Spleen (tissue), 11 donors: ENCODE measurements at regions not wholly inside any gene's neighbourhood (a gene's known extent, or its start where the extent isn't known, plus 50 kb on each side); places are given as distances from the start of the nearest gene placed in this dataset.

Experiments
- DNase-seq: peaks from one replicate; pipeline ENCODE4 v3.0.0-alpha.2; 2020
- H3K27ac ChIP-seq, 8 donors: fragments of 200-600 bp; sonication (generic) in 7 of 8; 1 replicate in 4 of 8; 2 replicates in 4 of 8; pipeline versions ENCODE4 v1.5.0 to v1.8.0; 2016 to 2021; ENCODE audit warnings: inconsistent platforms in 4 of 8, mild to moderate bottlenecking in 4 of 8, moderate library complexity in 1 of 8
- H3K27me3 ChIP-seq, 7 donors: fragments of 200-600 bp; sonication (generic) in 6 of 7; replicated peaks in 1 of 7; 1 replicate in 4 of 7; 2 replicates in 3 of 7; pipeline versions ENCODE4 v1.5.0 to v1.8.0; 2016 to 2021; ENCODE audit warnings: inconsistent platforms in 3 of 7, mild to moderate bottlenecking in 1 of 7
- H3K36me3 ChIP-seq, 6 donors: fragments of 200-600 bp; sonication (generic) in 5 of 6; 1 replicate in 4 of 6; 2 replicates in 2 of 6; pipeline versions ENCODE4 v1.5.0 to v1.8.0; 2016 to 2021; ENCODE audit warnings: inconsistent platforms in 2 of 6
- H3K4me1 ChIP-seq, 6 donors: fragments of 200-600 bp; sonication (generic) in 5 of 6; 1 replicate in 3 of 6; 2 replicates in 3 of 6; pipeline versions ENCODE4 v1.5.0 to v1.8.0; 2016 to 2021; ENCODE audit warnings: inconsistent platforms in 3 of 6
- H3K4me3 ChIP-seq, 8 donors: fragments of 200-600 bp; sonication (generic) in 7 of 8; 1 replicate in 4 of 8; 2 replicates in 4 of 8; pipeline versions ENCODE4 v1.5.0 to v1.8.0; 2016 to 2021; ENCODE audit warnings: inconsistent platforms in 4 of 8, mild to moderate bottlenecking in 4 of 8, moderate library complexity in 2 of 8
- H3K9me3 ChIP-seq, 8 donors: fragments of 200-600 bp; sonication (generic) in 7 of 8; 1 replicate in 4 of 8; 2 replicates in 4 of 8; pipeline versions ENCODE4 v1.5.0 to v1.8.0; 2016 to 2021; ENCODE audit warnings: inconsistent platforms in 4 of 8
- CTCF ChIP-seq, 11 experiments: fragments of 200-600 bp in 7 of 11; fragments of 450-650 bp in 4 of 11; sonication (generic) in 4 of 11; IDR thresholded peaks in 8 of 11; conservative IDR thresholded peaks in 3 of 11; 1 replicate in 7 of 11; 2 replicates in 4 of 11; pipeline versions ENCODE4 v1.4.0 to v1.8.0; 2016 to 2021; ENCODE audit warnings: antibody characterized with exemption in 11 of 11, inconsistent platforms in 4 of 11, mild to moderate bottlenecking in 1 of 11
- POLR2A ChIP-seq, 3 donors: fragments of 450-650 bp; IDR thresholded peaks; one replicate each; pipeline ENCODE4 v1.5.1; 2017; ENCODE audit warnings: antibody characterized with exemption in 3 of 3, mild to moderate bottlenecking in 1 of 3
- POLR2AphosphoS5 ChIP-seq, 3 donors: sonication (generic); formaldehyde crosslinking; IDR thresholded peaks; one replicate each; pipeline ENCODE4 v1.5.1; 2017; ENCODE audit warnings: antibody characterized with exemption in 3 of 3
- WGBS, 5 donors: extraction: QIAGEN DNeasy Blood & Tissue Kit in 3 of 5; methylation state at CpG; one replicate each; pipeline versions ENCODE4 v1.1.5 to v1.1.7; 2013 to 2018; 5-methylcytosine and 5-hydroxymethylcytosine counted together
- intact Hi-C: fragments of 100-400 bp; cut with DNase I; formaldehyde crosslinking; loops from one replicate; pipeline ENCODE4 v1.15.0; 2023; ENCODE audit warnings: low total_unique reads
- donor health status: healthy with polysubstance abuse.
- donor health status: DM: no; HTN: no; CAD: no; lungs with moderate emphysema.
- donor health status: DM: no; HTN: no; CAD: no.
- donor health status: Bipolar disorder and iron deficiency.
- donor health status: healthy.
- donor health status: DM: no; HTN: no; CAD: no.
- donor health status: DM: yes; HTN: yes; CAD: no.

GRCh38 chr6:141203902-141204575 is 928.7 kb upstream of the GJE1 start:
- Histone ChIP-seq H3K4me3 (no peak overlapping the region), H3K4me1 (no peaks in the 10 kb centered on the region), H3K9me3 (no peaks in the 10 kb centered on the region), H3K36me3 (no peaks in the 10 kb centered on the region), H3K27me3 (no peaks in the 10 kb centered on the region), H3K27ac (no peak overlapping the region)
- intact Hi-C loops = no loop called here
- TF ChIP-seq POLR2AphosphoS5 (IDR thresholded peaks at IDR 0.05) = no peak
- TF ChIP-seq POLR2A (IDR thresholded peaks at IDR 0.05) = no peak
- no peak for TF ChIP-seq CTCF (IDR thresholded peaks at IDR 0.05 in 8 of 11, conservative IDR thresholded peaks at IDR 0.05 in 3 of 11)
- DNase-seq = no peak
- WGBS, 5 donors = 72 to 91% (median 84%) methylated on average over 4 of the region's 4 CpGs

GRCh38 chr6:141202626-141203025 is 930.1 kb upstream of the GJE1 start:
- no peaks in the 10 kb centered on the region for H3K4me1 ChIP-seq
- TF ChIP-seq POLR2A (IDR thresholded peaks at IDR 0.05) = no peak
- DNase-seq = no peak
- no peaks in the 10 kb centered on the region for H3K9me3 ChIP-seq
- no peaks in the 10 kb centered on the region for H3K36me3 ChIP-seq
- WGBS, 5 donors = 83 to 93% (median 88%) methylated on average over 4 of the region's 4 CpGs
- H3K27me3 ChIP-seq = no peaks in the 10 kb centered on the region
- H3K27ac ChIP-seq = no peak overlapping the region
- intact Hi-C loops = no loop called here
- H3K4me3 ChIP-seq = no peak overlapping the region

- TF ChIP-seq POLR2AphosphoS5 (IDR thresholded peaks at IDR 0.05) (no peak), CTCF (IDR thresholded peaks at IDR 0.05 in 8 of 11, conservative IDR thresholded peaks at IDR 0.05 in 3 of 11) (no peak), POLR2A (IDR thresholded peaks at IDR 0.05) (no peak)
- H3K27me3 ChIP-seq = no peaks in the 10 kb centered on the region
- H3K4me1 ChIP-seq = no peaks in the 10 kb centered on the region
- WGBS, 5 donors = 46 to 76% (median 72%) methylated on average over 1 of the region's 1 CpG
- no peak overlapping the region for H3K4me3 ChIP-seq
- peaks cover 0 to 4% (median 0%) of the 10 kb centered on the region in 8 donors for H3K9me3 ChIP-seq
- intact Hi-C loops = no loop called here
- no peak for DNase-seq
- no peaks in the 10 kb centered on the region for H3K36me3 ChIP-seq
- no peak overlapping the region for H3K27ac ChIP-seq
Measured at GRCh38 chr6:141199074-141199473, 933.7 kb upstream of the GJE1 start.

GRCh38 chr6:141195251-141195832 is 937.4 kb upstream of the GJE1 start:
- no peaks in the 10 kb centered on the region for H3K27me3 ChIP-seq
- no peaks in the 10 kb centered on the region for H3K36me3 ChIP-seq
- WGBS, 5 donors = 78 to 89% (median 85%) methylated on average over 6 of the region's 6 CpGs
- TF ChIP-seq CTCF (IDR thresholded peaks at IDR 0.05 in 8 of 11, conservative IDR thresholded peaks at IDR 0.05 in 3 of 11) (no peak), POLR2AphosphoS5 (IDR thresholded peaks at IDR 0.05) (no peak), POLR2A (IDR thresholded peaks at IDR 0.05) (no peak)
- H3K27ac ChIP-seq = no peak overlapping the region
- DNase-seq = no peak
- H3K9me3 ChIP-seq = peaks cover 0 to 19% (median 7%) of the 10 kb centered on the region in 8 donors
- no peak overlapping the region for H3K4me3 ChIP-seq
- no peaks in the 10 kb centered on the region for H3K4me1 ChIP-seq
- intact Hi-C loops = no loop called here
